Chondrocyte (in vitro differentiated cells): ENCODE measurements at regions not wholly inside any gene's neighbourhood (a gene's known extent, or its start where the extent isn't known, plus 50 kb on each side); places are given as distances from the start of the nearest gene placed in this dataset.

Source experiments
- DNase-seq: peaks from one replicate; pipeline ENCODE4 v3.0.0; 2021; ENCODE audit warnings: mixed read lengths, low spot score
- H3K27ac Mint-ChIP-seq: one replicate; pipeline ENCODE4 v1.8.0; 2021; ENCODE audit warnings: mild to moderate bottlenecking, moderate library complexity, mixed read lengths; ENCODE audit not compliant: unreplicated experiment
- H3K27me3 Mint-ChIP-seq: 2 replicates; pipeline ENCODE4 v1.8.0; 2021; ENCODE audit warnings: low read depth, mixed read lengths
- H3K36me3 Mint-ChIP-seq: 2 replicates; pipeline ENCODE4 v1.8.0; 2021; ENCODE audit warnings: low read depth, mixed read lengths
- H3K4me1 Mint-ChIP-seq: 2 replicates; pipeline ENCODE4 v1.8.0; 2021; ENCODE audit warnings: low read depth, mild to moderate bottlenecking, mixed read lengths
- H3K4me3 Mint-ChIP-seq: one replicate; pipeline ENCODE4 v1.8.0; 2021; ENCODE audit warnings: mild to moderate bottlenecking, moderate library complexity, mixed read lengths; ENCODE audit not compliant: unreplicated experiment
- H3K9me3 Mint-ChIP-seq: 2 replicates; pipeline ENCODE4 v1.8.0; 2021; ENCODE audit warnings: low read depth, mixed read lengths
- CTCF ChIP-seq: fragments of 200-600 bp; sonication (generic); IDR thresholded peaks from 2 replicates; pipeline ENCODE4 v1.5.0; 2021; ENCODE audit warnings: antibody characterized with exemption, mild to moderate bottlenecking, moderate library complexity

- Mint-ChIP-seq H3K36me3 (no peaks in the 10 kb centered on the region), H3K4me3 (no peak overlapping the region), H3K27ac (no peak overlapping the region), H3K27me3 (no peaks in the 10 kb centered on the region), H3K9me3 (peaks cover 7% of the 10 kb centered on the region), H3K4me1 (no peaks in the 10 kb centered on the region)
- TF ChIP-seq CTCF, result no peak
- no peak for DNase-seq
Measured at GRCh38 chr10:128456271-128456670, 330.0 kb upstream of the MKI67 start.

- H3K27me3 Mint-ChIP-seq, result no peaks in the 10 kb centered on the region
- TF ChIP-seq CTCF, result no peak
Measured at GRCh38 chr10:128457136-128457535, 330.9 kb upstream of the MKI67 start.

GRCh38 chr10:128461991-128462390, 335.8 kb upstream of the MKI67 start:
- no peaks in the 10 kb centered on the region for H3K36me3 Mint-ChIP-seq
- DNase-seq, result no peak
- no peaks in the 10 kb centered on the region for H3K4me1 Mint-ChIP-seq
- TF ChIP-seq CTCF, result no peak
- no peaks in the 10 kb centered on the region for H3K27me3 Mint-ChIP-seq
- no peak overlapping the region for H3K4me3 Mint-ChIP-seq
- peaks cover 11% of the 10 kb centered on the region for H3K9me3 Mint-ChIP-seq
- no peak overlapping the region for H3K27ac Mint-ChIP-seq

More at GRCh38 chr10:128457136-128457535, 330.9 kb upstream of the MKI67 start:
- Mint-ChIP-seq H3K9me3 (peaks cover 7% of the 10 kb centered on the region), H3K4me1 (no peaks in the 10 kb centered on the region), H3K4me3 (no peak overlapping the region), H3K27ac (no peak overlapping the region), H3K36me3 (no peaks in the 10 kb centered on the region)
- DNase-seq, result no peak

GRCh38 chr10:128462844-128463243, 336.6 kb upstream of the MKI67 start:
- H3K27ac Mint-ChIP-seq, result no peak overlapping the region
- H3K9me3 Mint-ChIP-seq, result peaks cover 11% of the 10 kb centered on the region
- no peak overlapping the region for H3K4me3 Mint-ChIP-seq
- H3K27me3 Mint-ChIP-seq, result no peaks in the 10 kb centered on the region
- H3K4me1 Mint-ChIP-seq, result no peaks in the 10 kb centered on the region
- TF ChIP-seq CTCF, result no peak
- DNase-seq, result no peak
- H3K36me3 Mint-ChIP-seq, result no peaks in the 10 kb centered on the region

GRCh38 chr10:128463991-128464760, 338.0 kb upstream of the MKI67 start:
- H3K4me3 Mint-ChIP-seq, result no peak overlapping the region
- no peak for TF ChIP-seq CTCF
- no peaks in the 10 kb centered on the region for H3K4me1 Mint-ChIP-seq
- H3K9me3 Mint-ChIP-seq, result peaks cover 12% of the 10 kb centered on the region
- no peak overlapping the region for H3K27ac Mint-ChIP-seq
- DNase-seq, result peak; percentile 93
- no peaks in the 10 kb centered on the region for H3K27me3 Mint-ChIP-seq
- no peaks in the 10 kb centered on the region for H3K36me3 Mint-ChIP-seq
